GM18907 (cell line): ENCODE measurements at regions not wholly inside any gene's neighbourhood (a gene's known extent, or its start where the extent isn't known, plus 50 kb on each side); places are given as distances from the start of the nearest gene placed in this dataset.
"Not testable (repeated sequence)": the region's sequence is repeated elsewhere in the genome, so short reads cannot be mapped to it uniquely, and the experiment has no call there.

Source experiments
- ATAC-seq: cut with Tn5 transposase; IDR thresholded peaks from one replicate; pipeline ENCODE4 v1.9.1; 2021; ENCODE audit warnings: mild to moderate bottlenecking, moderate library complexity; ENCODE audit not compliant: unreplicated experiment

- no peak for ATAC-seq
Observed at GRCh38 chr20:19024296-19025035, 188.0 kb upstream of the SLC24A3 start.

GRCh38 chr20:19025430-19026120 is 186.9 kb upstream of the SLC24A3 start:
- ATAC-seq = peak; percentile 25

- peak; percentile 61 for ATAC-seq
Observed at GRCh38 chr20:19026121-19026878, 186.1 kb upstream of the SLC24A3 start.

GRCh38 chr20:19026901-19027644 is 185.4 kb upstream of the SLC24A3 start:
- ATAC-seq = no peak

GRCh38 chr20:19027971-19028370 is 184.5 kb upstream of the SLC24A3 start:
- no peak for ATAC-seq

- no peak for ATAC-seq
Observed at GRCh38 chr20:19041787-19042186, 170.7 kb upstream of the SLC24A3 start.

GRCh38 chr20:19045371-19045770 is 167.1 kb upstream of the SLC24A3 start:
- ATAC-seq = no peak

- ATAC-seq = no peak
Observed at GRCh38 chr20:19047040-19047950, 165.1 kb upstream of the SLC24A3 start.

GRCh38 chr20:19047951-19048296 is 164.5 kb upstream of the SLC24A3 start:
- ATAC-seq = no peak

- no peak for ATAC-seq
Observed at GRCh38 chr20:19048995-19049501, 163.4 kb upstream of the SLC24A3 start.

- no peak for ATAC-seq
Observed at GRCh38 chr20:19049514-19049913, 162.9 kb upstream of the SLC24A3 start.

GRCh38 chr20:19056909-19057308 is 155.5 kb upstream of the SLC24A3 start:
- ATAC-seq = no peak

GRCh38 chr20:19064788-19065187 is 147.7 kb upstream of the SLC24A3 start:
- ATAC-seq = not testable (repeated sequence)

GRCh38 chr20:19067986-19068385 is 144.5 kb upstream of the SLC24A3 start:
- ATAC-seq = no peak

- ATAC-seq = no peak
Observed at GRCh38 chr20:19070026-19070425, 142.4 kb upstream of the SLC24A3 start.

- ATAC-seq = peak; percentile 41
Observed at GRCh38 chr20:19070681-19071445, 141.6 kb upstream of the SLC24A3 start.

- ATAC-seq = peak; percentile 48
Observed at GRCh38 chr20:19071446-19071725, 141.1 kb upstream of the SLC24A3 start.

GRCh38 chr20:19071902-19072498 is 140.4 kb upstream of the SLC24A3 start:
- no peak for ATAC-seq

- no peak for ATAC-seq
Observed at GRCh38 chr20:19072988-19073387, 139.5 kb upstream of the SLC24A3 start.
